Liver (tissue), 8 donors: ENCODE measurements at regions not wholly inside any gene's neighbourhood (a gene's known extent, or its start where the extent isn't known, plus 50 kb on each side); places are given as distances from the start of the nearest gene placed in this dataset.

ENCODE experiments used
- DNase-seq: peaks from one replicate; pipeline ENCODE4 v3.0.0-alpha.2; 2017; ENCODE audit warnings: low spot score
- H3K27ac ChIP-seq, 2 donors: one replicate each; pipeline ENCODE4 v1.7.0; 2013; ENCODE audit warnings: inconsistent platforms in 2 of 2, low read length in 2 of 2, control low read depth in 1 of 2, low read depth in 1 of 2, mild to moderate bottlenecking in 1 of 2
- H3K27me3 ChIP-seq, 4 donors: one replicate each; pipeline versions ENCODE4 v1.6.1 to v1.7.0; 2013; ENCODE audit warnings: low read length in 3 of 4, inconsistent platforms in 1 of 4, mild to moderate bottlenecking in 1 of 4, moderate library complexity in 1 of 4; ENCODE audit not compliant: control insufficient read depth in 4 of 4, insufficient read depth in 4 of 4
- H3K36me3 ChIP-seq, 4 donors: one replicate each; pipeline versions ENCODE4 v1.6.1 to v1.7.0; 2013; ENCODE audit warnings: low read length in 3 of 4, mild to moderate bottlenecking in 3 of 4, low read depth in 1 of 4, moderate library complexity in 1 of 4; ENCODE audit not compliant: control insufficient read depth in 4 of 4, insufficient read depth in 3 of 4
- H3K4me1 ChIP-seq, 4 donors: one replicate each; pipeline versions ENCODE4 v1.6.1 to v1.7.0; 2013; ENCODE audit warnings: low read length in 3 of 4, mild to moderate bottlenecking in 3 of 4, moderate library complexity in 1 of 4; ENCODE audit not compliant: control insufficient read depth in 4 of 4, insufficient read depth in 4 of 4
- H3K4me3 ChIP-seq, 3 donors: one replicate each; pipeline versions ENCODE4 v1.6.1 to v1.7.0; 2013; ENCODE audit warnings: low read length in 3 of 3, control low read depth in 1 of 3, low read depth in 1 of 3, mild to moderate bottlenecking in 1 of 3
- H3K9ac ChIP-seq, 2 donors: one replicate each; pipeline ENCODE4 v1.7.0; 2013; ENCODE audit warnings: low read length in 2 of 2, mild to moderate bottlenecking in 2 of 2, moderate library complexity in 2 of 2, control low read depth in 1 of 2, low read depth in 1 of 2
- H3K9me3 ChIP-seq, 4 donors: one replicate each; pipeline versions ENCODE4 v1.6.1 to v1.7.0; 2013; ENCODE audit warnings: low read length in 3 of 4; ENCODE audit not compliant: control insufficient read depth in 4 of 4
- FOXA1 ChIP-seq: IDR thresholded peaks from 2 replicates; pipeline ENCODE4 v1.6.1; 2016; ENCODE audit warnings: antibody characterized with exemption
- GABPA ChIP-seq, 2 donors: IDR thresholded peaks in 1 of 2; conservative IDR thresholded peaks in 1 of 2; 2 replicates each; pipeline ENCODE4 v1.6.1; 2016; ENCODE audit warnings: antibody characterized with exemption in 2 of 2, mild to moderate bottlenecking in 1 of 2, moderate library complexity in 1 of 2
- HNF4A ChIP-seq, 2 donors: conservative IDR thresholded peaks; 2 replicates each; pipeline ENCODE4 v1.6.1; 2016; ENCODE audit warnings: antibody characterized with exemption in 2 of 2, mild to moderate bottlenecking in 2 of 2
- HNF4G ChIP-seq: IDR thresholded peaks from 2 replicates; pipeline ENCODE4 v1.6.1; 2016; ENCODE audit warnings: antibody characterized with exemption
- JUND ChIP-seq, 2 donors: IDR thresholded peaks; 2 replicates each; pipeline ENCODE4 v1.6.1; 2016; ENCODE audit warnings: antibody characterized with exemption in 2 of 2
- NR2F2 ChIP-seq: IDR thresholded peaks from 2 replicates; pipeline ENCODE4 v1.6.1; 2016; ENCODE audit warnings: antibody characterized with exemption
- SP1 ChIP-seq: IDR thresholded peaks from 2 replicates; pipeline ENCODE4 v1.6.1; 2018; ENCODE audit warnings: antibody characterized with exemption, mild to moderate bottlenecking
- TAF1 ChIP-seq: conservative IDR thresholded peaks from 2 replicates; pipeline ENCODE4 v1.6.1; 2016; ENCODE audit warnings: antibody characterized with exemption, mild to moderate bottlenecking
- YY1 ChIP-seq: IDR thresholded peaks from 2 replicates; pipeline ENCODE4 v1.6.1; 2016; ENCODE audit warnings: antibody characterized with exemption, mild to moderate bottlenecking
- ZBTB33 ChIP-seq: IDR thresholded peaks from 2 replicates; pipeline ENCODE4 v1.6.1; 2016; ENCODE audit warnings: antibody characterized with exemption
- WGBS: extraction: QIAGEN DNeasy Blood & Tissue Kit; methylation state at CpG from one replicate; pipeline ENCODE4 v1.1.7; 2013; 5-methylcytosine and 5-hydroxymethylcytosine counted together
- TF ChIP-seq, protein P1 (sequence below): IDR thresholded peaks from 2 replicates; pipeline ENCODE4 v1.6.1; 2016; ENCODE audit warnings: antibody characterized with exemption, mild to moderate bottlenecking
- TF ChIP-seq, protein P2 (sequence below): fragments of 150-350 bp; IDR thresholded peaks from 2 replicates; pipeline ENCODE4 v1.5.1; 2017; ENCODE audit warnings: improper control_type of control experiment, low read depth, low read length; ENCODE audit not compliant: missing input control
- TF ChIP-seq, protein P3 (sequence below): IDR thresholded peaks from 2 replicates; pipeline ENCODE4 v1.6.1; 2016; ENCODE audit warnings: antibody characterized with exemption
- donor health status: healthy.
- donor health status: healthy.
- donor health status: healthy.
- donor health status: healthy.
- donor health status: healthy.

- Histone ChIP-seq H3K9me3 (no peaks in the 10 kb centered on the region), H3K27me3 (no peaks in the 10 kb centered on the region), H3K27ac (peak overlapping the region; percentile 61 to 66), H3K9ac (no peak overlapping the region), H3K4me1 (peaks cover 13 to 38% (median 30%) of the 10 kb centered on the region in 4 donors), H3K36me3 (no peaks in the 10 kb centered on the region), H3K4me3 (no peak overlapping the region)
- WGBS, result 64% methylated on average over 5 of the region's 5 CpGs
- TF ChIP-seq FOXA1 (no peak), ZBTB33 (no peak), HNF4G (no peak), YY1 (no peak), JUND (IDR thresholded peaks at IDR 0.05) (no peak), GABPA (IDR thresholded peaks at IDR 0.05 in 1 of 2, conservative IDR thresholded peaks at IDR 0.05 in 1 of 2) (no peak), TAF1 (no peak), NR2F2 (no peak)
- TF ChIP-seq, protein P1, sequence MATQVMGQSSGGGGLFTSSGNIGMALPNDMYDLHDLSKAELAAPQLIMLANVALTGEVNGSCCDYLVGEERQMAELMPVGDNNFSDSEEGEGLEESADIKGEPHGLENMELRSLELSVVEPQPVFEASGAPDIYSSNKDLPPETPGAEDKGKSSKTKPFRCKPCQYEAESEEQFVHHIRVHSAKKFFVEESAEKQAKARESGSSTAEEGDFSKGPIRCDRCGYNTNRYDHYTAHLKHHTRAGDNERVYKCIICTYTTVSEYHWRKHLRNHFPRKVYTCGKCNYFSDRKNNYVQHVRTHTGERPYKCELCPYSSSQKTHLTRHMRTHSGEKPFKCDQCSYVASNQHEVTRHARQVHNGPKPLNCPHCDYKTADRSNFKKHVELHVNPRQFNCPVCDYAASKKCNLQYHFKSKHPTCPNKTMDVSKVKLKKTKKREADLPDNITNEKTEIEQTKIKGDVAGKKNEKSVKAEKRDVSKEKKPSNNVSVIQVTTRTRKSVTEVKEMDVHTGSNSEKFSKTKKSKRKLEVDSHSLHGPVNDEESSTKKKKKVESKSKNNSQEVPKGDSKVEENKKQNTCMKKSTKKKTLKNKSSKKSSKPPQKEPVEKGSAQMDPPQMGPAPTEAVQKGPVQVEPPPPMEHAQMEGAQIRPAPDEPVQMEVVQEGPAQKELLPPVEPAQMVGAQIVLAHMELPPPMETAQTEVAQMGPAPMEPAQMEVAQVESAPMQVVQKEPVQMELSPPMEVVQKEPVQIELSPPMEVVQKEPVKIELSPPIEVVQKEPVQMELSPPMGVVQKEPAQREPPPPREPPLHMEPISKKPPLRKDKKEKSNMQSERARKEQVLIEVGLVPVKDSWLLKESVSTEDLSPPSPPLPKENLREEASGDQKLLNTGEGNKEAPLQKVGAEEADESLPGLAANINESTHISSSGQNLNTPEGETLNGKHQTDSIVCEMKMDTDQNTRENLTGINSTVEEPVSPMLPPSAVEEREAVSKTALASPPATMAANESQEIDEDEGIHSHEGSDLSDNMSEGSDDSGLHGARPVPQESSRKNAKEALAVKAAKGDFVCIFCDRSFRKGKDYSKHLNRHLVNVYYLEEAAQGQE, result no peak
- DNase-seq, result no peak
Observed at GRCh38 chr10:63699785-63700613, 178.8 kb downstream of the REEP3 start.

GRCh38 chr10:63700631-63701156 lies 179.5 kb downstream of the REEP3 start:
- Histone ChIP-seq H3K27ac (peak overlapping the region; percentile 61 to 66), H3K4me3 (no peak overlapping the region), H3K9ac (no peak overlapping the region), H3K36me3 (no peaks in the 10 kb centered on the region), H3K9me3 (no peaks in the 10 kb centered on the region), H3K4me1 (peaks cover 13 to 38% (median 30%) of the 10 kb centered on the region in 4 donors), H3K27me3 (no peaks in the 10 kb centered on the region)
- 77% methylated on average over 1 of the region's 1 CpG for WGBS
- no peak for DNase-seq
- TF ChIP-seq NR2F2 (peak; percentile 61), FOXA1 (no peak), ZBTB33 (no peak), HNF4A (conservative IDR thresholded peaks at IDR 0.05) (no peak), HNF4G (no peak), GABPA (IDR thresholded peaks at IDR 0.05 in 1 of 2, conservative IDR thresholded peaks at IDR 0.05 in 1 of 2) (no peak), SP1 (peak; percentile 9)
- TF ChIP-seq, protein P2, sequence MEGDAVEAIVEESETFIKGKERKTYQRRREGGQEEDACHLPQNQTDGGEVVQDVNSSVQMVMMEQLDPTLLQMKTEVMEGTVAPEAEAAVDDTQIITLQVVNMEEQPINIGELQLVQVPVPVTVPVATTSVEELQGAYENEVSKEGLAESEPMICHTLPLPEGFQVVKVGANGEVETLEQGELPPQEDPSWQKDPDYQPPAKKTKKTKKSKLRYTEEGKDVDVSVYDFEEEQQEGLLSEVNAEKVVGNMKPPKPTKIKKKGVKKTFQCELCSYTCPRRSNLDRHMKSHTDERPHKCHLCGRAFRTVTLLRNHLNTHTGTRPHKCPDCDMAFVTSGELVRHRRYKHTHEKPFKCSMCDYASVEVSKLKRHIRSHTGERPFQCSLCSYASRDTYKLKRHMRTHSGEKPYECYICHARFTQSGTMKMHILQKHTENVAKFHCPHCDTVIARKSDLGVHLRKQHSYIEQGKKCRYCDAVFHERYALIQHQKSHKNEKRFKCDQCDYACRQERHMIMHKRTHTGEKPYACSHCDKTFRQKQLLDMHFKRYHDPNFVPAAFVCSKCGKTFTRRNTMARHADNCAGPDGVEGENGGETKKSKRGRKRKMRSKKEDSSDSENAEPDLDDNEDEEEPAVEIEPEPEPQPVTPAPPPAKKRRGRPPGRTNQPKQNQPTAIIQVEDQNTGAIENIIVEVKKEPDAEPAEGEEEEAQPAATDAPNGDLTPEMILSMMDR, result no peak
- TF ChIP-seq, protein P3, sequence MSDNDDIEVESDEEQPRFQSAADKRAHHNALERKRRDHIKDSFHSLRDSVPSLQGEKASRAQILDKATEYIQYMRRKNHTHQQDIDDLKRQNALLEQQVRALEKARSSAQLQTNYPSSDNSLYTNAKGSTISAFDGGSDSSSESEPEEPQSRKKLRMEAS, result no peak
- TF ChIP-seq, protein P1, result no peak
